ENCODE measurements at regions not wholly inside any gene's neighbourhood (a gene's known extent, or its start where the extent isn't known, plus 50 kb on each side); places are given as distances from the start of the nearest gene placed in this dataset.

DNA sequence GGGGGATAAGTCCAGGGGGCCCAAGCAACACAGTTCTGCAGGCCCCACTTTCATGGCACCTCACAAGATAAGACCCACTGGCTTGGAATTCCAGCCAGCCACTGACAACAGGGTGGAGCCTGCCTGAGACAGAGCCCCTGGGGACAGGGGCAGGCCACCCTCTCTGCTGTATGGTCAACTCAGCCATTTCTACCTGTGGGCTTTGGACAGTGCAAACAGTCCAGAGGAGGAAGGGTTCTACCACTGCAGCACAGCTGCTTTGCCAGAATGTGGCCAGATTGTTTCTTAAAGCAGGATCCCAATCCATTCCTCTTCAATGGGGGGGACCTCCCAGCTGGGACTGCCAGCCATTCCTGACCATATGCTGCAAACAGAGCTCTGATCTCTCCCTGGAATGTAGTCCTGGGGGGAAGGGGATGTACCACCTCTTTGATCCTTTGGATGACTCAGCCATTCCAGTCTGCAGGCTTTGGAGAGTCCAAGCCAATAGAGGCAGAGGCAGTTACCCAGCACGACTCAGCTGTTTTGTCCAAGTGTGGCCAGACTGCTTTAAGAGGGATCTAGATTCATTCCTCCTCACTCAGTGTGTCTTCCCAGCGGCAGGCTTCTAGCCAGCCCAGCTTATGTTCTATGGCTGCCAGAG lies 842.2 kb downstream of the EPHA7 start:
- POLR2A ChIA-PET = no interaction called here
- H3K4me1 ChIP-seq = no peaks in the 10 kb centered on the region
- no peak overlapping the region for H3K4me3 ChIP-seq
- CTCF ChIA-PET = no interaction called here
- ATAC-seq (no peak), DNase-seq (ENCODE audit: low read depth in 1 of 2, low spot score in 1 of 2) (no peak), FAIRE-seq (no peak)
- no peak overlapping the region for H3K27ac ChIP-seq
- TF ChIP-seq RNF2 (IDR thresholded peaks at IDR 0.05; ENCODE audit: borderline replicate concordance, low read depth) = no peak
- TF ChIP-seq, protein P1, sequence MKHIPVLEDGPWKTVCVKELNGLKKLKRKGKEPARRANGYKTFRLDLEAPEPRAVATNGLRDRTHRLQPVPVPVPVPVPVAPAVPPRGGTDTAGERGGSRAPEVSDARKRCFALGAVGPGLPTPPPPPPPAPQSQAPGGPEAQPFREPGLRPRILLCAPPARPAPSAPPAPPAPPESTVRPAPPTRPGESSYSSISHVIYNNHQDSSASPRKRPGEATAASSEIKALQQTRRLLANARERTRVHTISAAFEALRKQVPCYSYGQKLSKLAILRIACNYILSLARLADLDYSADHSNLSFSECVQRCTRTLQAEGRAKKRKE (CRISPR knock-in tag; IDR thresholded peaks at IDR 0.05; ENCODE audit: low read depth) = no peak
- no peak for TF ChIP-seq MAZ (IDR thresholded peaks at IDR 0.05; ENCODE audit: borderline replicate concordance, low read depth, low read length)
- no peak for TF ChIP-seq CHD4 (IDR thresholded peaks at IDR 0.05; ENCODE audit: borderline replicate concordance)
- TF ChIP-seq, protein P2, sequence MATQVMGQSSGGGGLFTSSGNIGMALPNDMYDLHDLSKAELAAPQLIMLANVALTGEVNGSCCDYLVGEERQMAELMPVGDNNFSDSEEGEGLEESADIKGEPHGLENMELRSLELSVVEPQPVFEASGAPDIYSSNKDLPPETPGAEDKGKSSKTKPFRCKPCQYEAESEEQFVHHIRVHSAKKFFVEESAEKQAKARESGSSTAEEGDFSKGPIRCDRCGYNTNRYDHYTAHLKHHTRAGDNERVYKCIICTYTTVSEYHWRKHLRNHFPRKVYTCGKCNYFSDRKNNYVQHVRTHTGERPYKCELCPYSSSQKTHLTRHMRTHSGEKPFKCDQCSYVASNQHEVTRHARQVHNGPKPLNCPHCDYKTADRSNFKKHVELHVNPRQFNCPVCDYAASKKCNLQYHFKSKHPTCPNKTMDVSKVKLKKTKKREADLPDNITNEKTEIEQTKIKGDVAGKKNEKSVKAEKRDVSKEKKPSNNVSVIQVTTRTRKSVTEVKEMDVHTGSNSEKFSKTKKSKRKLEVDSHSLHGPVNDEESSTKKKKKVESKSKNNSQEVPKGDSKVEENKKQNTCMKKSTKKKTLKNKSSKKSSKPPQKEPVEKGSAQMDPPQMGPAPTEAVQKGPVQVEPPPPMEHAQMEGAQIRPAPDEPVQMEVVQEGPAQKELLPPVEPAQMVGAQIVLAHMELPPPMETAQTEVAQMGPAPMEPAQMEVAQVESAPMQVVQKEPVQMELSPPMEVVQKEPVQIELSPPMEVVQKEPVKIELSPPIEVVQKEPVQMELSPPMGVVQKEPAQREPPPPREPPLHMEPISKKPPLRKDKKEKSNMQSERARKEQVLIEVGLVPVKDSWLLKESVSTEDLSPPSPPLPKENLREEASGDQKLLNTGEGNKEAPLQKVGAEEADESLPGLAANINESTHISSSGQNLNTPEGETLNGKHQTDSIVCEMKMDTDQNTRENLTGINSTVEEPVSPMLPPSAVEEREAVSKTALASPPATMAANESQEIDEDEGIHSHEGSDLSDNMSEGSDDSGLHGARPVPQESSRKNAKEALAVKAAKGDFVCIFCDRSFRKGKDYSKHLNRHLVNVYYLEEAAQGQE (IDR thresholded peaks at IDR 0.05) = no peak
- TF ChIP-seq FOSL2 (IDR thresholded peaks at IDR 0.05) = no peak
- no peak for TF ChIP-seq FOSL2 (CRISPR knock-in tag; IDR thresholded peaks at IDR 0.05)
- no peak for TF ChIP-seq MAFK (IDR thresholded peaks at IDR 0.05; ENCODE audit: partially characterized antibody)
- no peak for TF ChIP-seq KDM5A (IDR thresholded peaks at IDR 0.05)
- no peak for TF ChIP-seq ZFP36 (IDR thresholded peaks at IDR 0.05; ENCODE audit: borderline replicate concordance, partially characterized antibody)
- TF ChIP-seq SREBF2 (IDR thresholded peaks at IDR 0.05) = no peak
- no peak for TF ChIP-seq RFX5 (IDR thresholded peaks at IDR 0.05)
- TF ChIP-seq RCOR1 (IDR thresholded peaks at IDR 0.05; ENCODE audit: low read depth, low read length) = no peak
- 10% methylated on average over 2 of the region's 2 CpGs for WGBS (ENCODE audit: missing lambda C conversion rate)
- H3K9me3 ChIP-seq = no peaks in the 10 kb centered on the region
- no peak overlapping the region for H3K4me2 ChIP-seq

DNA sequence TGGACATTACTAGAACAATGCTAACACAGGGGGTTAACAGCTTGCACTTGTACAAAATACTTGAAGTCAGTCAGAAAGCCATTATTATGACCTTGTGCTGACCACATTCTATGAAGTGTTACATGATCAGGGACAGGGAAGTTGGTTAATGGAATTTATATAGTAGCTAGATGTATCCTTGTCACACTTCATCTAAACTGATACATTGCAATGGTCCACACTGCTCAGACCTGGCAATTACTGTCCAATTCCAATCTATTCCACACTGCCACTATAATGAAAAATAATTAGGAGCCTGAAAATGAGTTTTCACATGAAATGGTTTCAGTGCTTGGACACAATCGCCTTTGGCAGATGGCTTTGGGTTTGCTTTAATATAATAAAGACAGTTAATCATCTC lies 850.8 kb downstream of the EPHA7 start:
- no peak overlapping the region for H3K4me3 ChIP-seq
- FAIRE-seq = no peak
- H3K4me2 ChIP-seq = no peak overlapping the region
- ATAC-seq = no peak
- ChIA-PET POLR2A (no interaction called here), CTCF (no interaction called here)
- WGBS (ENCODE audit: missing lambda C conversion rate) = 11% methylated on average over 1 of the region's 1 CpG
- no peaks in the 10 kb centered on the region for H3K4me1 ChIP-seq
- no peak for TF ChIP-seq EP300 (IDR thresholded peaks at IDR 0.05)
- TF ChIP-seq POLR2AphosphoS2 (conservative IDR thresholded peaks at IDR 0.05; ENCODE audit: low read length) = no peak
- H3K27ac ChIP-seq = no peak overlapping the region
- H3K9me3 ChIP-seq = no peaks in the 10 kb centered on the region
- DNase-seq (ENCODE audit: low read depth in 1 of 2, low spot score in 1 of 2) = no peak

DNA sequence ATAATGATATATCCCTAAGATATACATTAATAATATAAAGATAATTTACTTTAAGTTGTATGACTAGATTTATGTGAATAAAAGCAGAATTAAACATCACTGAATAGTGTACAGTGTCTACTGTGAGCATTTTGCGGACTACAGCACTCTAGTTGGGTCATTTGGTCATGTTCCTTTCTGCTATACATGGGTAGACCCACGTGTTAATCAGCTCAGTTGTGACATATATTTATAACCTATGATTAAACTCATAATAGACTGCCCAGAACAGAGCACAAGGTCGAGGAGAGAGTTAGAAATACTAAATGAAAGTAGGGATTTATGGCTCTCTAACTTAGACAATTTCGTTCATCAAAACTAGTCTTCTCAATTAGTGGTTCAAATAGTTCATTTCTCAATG lies 852.7 kb downstream of the EPHA7 start:
- no peak overlapping the region for H3K4me2 ChIP-seq
- H3K9me3 ChIP-seq = no peaks in the 10 kb centered on the region
- 3% methylated on average over 4 of the region's 4 CpGs for WGBS (ENCODE audit: missing lambda C conversion rate)
- TF ChIP-seq NR3C1 (IDR thresholded peaks at IDR 0.05) (no peak), HOXA7 (CRISPR knock-in tag; IDR thresholded peaks at IDR 0.05) (no peak), KDM1A (IDR thresholded peaks at IDR 0.05; ENCODE audit: low read depth) (no peak), ZNF302 (CRISPR knock-in tag; IDR thresholded peaks at IDR 0.05) (no peak), CBX2 (IDR thresholded peaks at IDR 0.05; ENCODE audit: borderline replicate concordance, low read depth) (no peak), CHD4 (IDR thresholded peaks at IDR 0.05; ENCODE audit: borderline replicate concordance) (no peak), POLR2A (IDR thresholded peaks at IDR 0.05; ENCODE audit: low read length) (no peak)
- TF ChIP-seq, protein P2 (IDR thresholded peaks at IDR 0.05) = no peak
- TF ChIP-seq, protein P3, sequence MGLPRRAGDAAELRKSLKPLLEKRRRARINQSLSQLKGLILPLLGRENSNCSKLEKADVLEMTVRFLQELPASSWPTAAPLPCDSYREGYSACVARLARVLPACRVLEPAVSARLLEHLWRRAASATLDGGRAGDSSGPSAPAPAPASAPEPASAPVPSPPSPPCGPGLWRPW (IDR thresholded peaks at IDR 0.05) = no peak
- ChIA-PET CTCF (no interaction called here), POLR2A (no interaction called here)
- no peaks in the 10 kb centered on the region for H3K4me1 ChIP-seq
- no peak overlapping the region for H3K4me3 ChIP-seq
- FAIRE-seq (no peak), DNase-seq (ENCODE audit: low read depth in 1 of 2, low spot score in 1 of 2) (no peak), ATAC-seq (no peak)
- no peak overlapping the region for H3K27ac ChIP-seq
